Fibroblast of pulmonary artery (primary cell): ENCODE measurements at regions not wholly inside any gene's neighbourhood (a gene's known extent, or its start where the extent isn't known, plus 50 kb on each side); places are given as distances from the start of the nearest gene placed in this dataset.

ENCODE experiments used
- DNase-seq: peaks from one replicate; pipeline ENCODE4 v3.0.0-alpha.2; 2010; ENCODE audit warnings: low read depth
- H3K4me3 ChIP-seq: replicated peaks from 2 replicates; pipeline ENCODE4 v1.5.1; 2011; ENCODE audit warnings: low read depth, mild to moderate bottlenecking, control low read depth, low read length, moderate library complexity
- TF ChIP-seq, protein P1 (sequence below): IDR thresholded peaks from 2 replicates; pipeline ENCODE4 v1.5.1; 2011; ENCODE audit warnings: mild to moderate bottlenecking, control low read depth, low read length, inconsistent platforms; ENCODE audit errors: missing control alignments

DNA sequence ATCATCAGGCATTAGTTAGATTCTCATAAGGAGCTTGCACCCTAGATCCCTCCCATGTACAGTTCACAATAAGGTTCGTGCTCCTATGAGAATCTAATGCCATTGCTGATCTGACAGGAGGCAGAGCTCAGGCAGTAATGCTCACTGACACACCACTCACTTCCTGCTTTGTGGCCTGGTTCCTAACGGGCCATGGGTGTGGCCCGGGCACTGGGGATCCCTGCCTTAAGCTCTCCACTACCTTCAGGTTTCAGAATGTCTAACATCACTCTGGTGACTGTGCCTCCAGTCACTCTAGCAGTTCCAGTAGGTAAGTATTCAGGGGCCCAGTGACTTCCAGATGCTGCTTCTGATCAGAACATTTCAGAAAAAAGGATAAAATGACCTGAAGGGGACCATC is 152.4 kb downstream of the LRRC70 start:
- no peak overlapping the region for H3K4me3 ChIP-seq
- no peak for DNase-seq
- TF ChIP-seq, protein P1, sequence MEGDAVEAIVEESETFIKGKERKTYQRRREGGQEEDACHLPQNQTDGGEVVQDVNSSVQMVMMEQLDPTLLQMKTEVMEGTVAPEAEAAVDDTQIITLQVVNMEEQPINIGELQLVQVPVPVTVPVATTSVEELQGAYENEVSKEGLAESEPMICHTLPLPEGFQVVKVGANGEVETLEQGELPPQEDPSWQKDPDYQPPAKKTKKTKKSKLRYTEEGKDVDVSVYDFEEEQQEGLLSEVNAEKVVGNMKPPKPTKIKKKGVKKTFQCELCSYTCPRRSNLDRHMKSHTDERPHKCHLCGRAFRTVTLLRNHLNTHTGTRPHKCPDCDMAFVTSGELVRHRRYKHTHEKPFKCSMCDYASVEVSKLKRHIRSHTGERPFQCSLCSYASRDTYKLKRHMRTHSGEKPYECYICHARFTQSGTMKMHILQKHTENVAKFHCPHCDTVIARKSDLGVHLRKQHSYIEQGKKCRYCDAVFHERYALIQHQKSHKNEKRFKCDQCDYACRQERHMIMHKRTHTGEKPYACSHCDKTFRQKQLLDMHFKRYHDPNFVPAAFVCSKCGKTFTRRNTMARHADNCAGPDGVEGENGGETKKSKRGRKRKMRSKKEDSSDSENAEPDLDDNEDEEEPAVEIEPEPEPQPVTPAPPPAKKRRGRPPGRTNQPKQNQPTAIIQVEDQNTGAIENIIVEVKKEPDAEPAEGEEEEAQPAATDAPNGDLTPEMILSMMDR, result no peak

DNA sequence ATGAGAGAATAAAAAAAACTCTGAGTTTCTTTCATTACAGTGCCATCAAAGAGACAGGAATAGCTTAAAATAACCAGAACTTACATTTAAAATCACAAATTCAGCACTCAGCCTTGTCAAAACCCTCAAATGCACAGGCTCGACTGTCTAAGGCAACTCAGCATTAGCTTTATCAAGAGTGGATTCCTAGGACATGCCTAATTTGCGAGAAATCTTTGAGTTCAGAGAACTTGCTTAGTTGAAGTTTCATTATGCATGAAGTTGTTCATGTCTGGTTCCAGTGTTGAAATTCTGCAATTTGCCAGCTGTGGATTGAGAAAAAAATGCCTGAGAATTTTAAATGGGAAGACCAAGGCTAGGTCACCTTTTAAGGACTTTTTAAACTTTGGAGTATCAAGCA is 151.1 kb downstream of the LRRC70 start:
- no peak overlapping the region for H3K4me3 ChIP-seq
- DNase-seq, result no peak
- TF ChIP-seq, protein P1, result no peak

DNA sequence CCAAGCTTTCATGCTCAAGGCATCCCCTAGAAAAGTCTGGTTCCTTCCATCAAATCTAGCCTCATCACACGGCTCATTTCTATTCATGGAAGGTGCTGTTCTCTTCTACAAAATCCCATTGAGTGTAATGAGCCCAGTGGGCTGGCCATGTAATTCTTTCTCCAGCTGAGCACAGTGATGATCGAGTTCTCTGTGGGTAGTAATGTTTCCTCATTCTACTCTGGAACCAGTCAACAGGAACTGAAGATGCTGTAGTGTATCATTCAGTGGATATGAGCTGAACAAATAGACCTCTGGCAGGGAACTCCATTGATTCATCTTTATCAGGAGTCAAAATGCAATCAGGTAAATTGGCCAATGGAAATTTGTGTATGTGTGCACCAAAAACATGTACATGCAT is 149.2 kb downstream of the LRRC70 start:
- no peak for DNase-seq
- TF ChIP-seq, protein P1, result no peak
- no peak overlapping the region for H3K4me3 ChIP-seq

DNA sequence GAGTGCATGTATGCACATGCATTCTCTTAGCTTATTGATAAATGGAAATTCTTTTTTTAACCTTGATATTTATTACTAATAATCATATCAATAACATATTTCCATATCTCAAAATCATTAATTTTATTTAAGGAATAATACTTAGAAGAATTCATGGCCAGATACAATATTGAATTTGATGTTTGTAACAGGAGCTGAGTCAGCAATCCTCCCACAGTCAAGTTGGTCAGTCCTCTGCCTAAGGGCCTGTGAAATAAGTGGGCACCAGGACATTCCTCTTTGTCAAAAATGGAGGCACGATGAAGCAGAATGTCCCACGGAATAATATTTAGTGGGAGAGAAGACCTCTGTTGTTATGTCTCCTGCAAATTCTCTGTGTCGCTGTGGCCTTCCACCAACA is 148.6 kb downstream of the LRRC70 start:
- TF ChIP-seq, protein P1, result no peak

DNA sequence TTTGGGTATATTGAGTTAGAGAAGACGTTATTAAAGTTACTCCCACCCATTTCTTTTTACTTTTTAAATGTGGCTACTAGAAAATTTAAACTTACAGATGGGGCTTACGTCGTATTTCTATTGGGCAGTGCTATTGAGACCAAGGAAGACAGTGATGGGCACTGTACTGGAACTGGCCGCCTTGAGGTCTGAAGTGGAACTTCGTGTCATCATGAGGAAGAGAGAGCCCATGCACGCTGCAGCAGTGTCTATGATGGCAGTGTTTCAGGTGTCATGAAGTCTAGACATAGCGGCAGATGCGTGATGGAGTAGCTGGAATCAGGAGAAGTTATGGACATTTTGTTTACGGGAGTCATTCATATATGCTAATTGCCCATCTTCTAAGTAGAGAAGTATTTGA is 143.7 kb downstream of the LRRC70 start:
- TF ChIP-seq, protein P1, result no peak
- H3K4me3 ChIP-seq, result no peak overlapping the region
- no peak for DNase-seq

More for the DNA sequence above, 148.6 kb downstream of the LRRC70 start:
- H3K4me3 ChIP-seq, result no peak overlapping the region
- no peak for DNase-seq

DNA sequence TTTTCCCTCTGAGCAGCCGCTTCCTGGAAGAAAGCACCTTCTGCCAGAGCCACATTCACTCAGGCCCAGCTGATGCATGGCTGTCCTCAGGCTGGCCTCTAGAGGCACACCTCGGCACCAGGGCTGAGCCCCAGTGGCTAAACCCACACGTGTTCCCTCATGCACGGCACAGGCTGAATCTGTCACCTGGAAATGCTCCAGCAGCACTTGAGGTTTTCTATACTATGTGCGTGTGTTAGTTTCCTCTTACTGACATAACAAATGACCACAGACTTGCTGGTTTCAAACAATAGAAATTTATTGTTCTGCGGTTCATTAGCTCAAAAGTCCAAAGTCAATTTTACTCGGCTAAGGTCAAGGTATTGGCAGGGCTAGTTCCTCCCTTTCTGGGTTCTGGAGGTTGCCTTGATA is 141.4 kb downstream of the LRRC70 start:
- TF ChIP-seq, protein P1, result peak; percentile 33
- peak; percentile 17 for DNase-seq
- H3K4me3 ChIP-seq, result no peak overlapping the region

DNA sequence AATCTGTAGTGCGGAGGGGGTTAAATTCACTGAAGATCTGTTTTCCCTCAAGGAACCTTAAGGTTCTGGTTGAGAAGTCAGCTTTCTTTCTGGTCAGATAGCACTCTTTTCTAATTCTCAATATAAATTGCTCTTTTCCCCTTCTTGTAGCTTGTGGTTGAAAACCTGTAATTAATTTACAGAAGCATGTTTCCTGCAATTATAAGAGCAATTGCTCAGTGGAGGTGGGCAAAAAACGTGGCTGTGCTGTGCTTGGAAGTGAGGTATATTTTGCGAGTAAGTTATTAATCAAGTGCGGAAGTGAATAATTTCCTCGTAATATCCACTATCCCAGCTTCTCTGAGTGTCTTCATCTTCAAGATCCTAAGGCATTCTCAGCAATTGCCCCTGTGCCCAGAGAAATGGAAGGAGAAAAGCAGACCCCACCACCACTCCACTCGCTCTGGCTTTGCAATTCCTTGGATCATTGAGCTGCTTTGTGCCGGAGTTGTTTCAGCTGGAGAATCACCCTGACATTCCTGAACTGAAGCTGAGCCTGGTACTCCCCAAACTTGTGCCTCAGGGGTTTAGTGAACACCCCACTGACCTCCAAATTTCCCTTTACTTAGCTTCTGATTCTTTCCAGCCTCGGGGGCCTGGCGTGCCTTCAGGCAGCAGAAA is 140.6 kb downstream of the LRRC70 start:
- no peak for DNase-seq
- no peak overlapping the region for H3K4me3 ChIP-seq
- TF ChIP-seq, protein P1, result no peak
